OCI-LY3 (cell line): ENCODE measurements at regions not wholly inside any gene's neighbourhood (a gene's known extent, or its start where the extent isn't known, plus 50 kb on each side); places are given as distances from the start of the nearest gene placed in this dataset.

Experiments used
- EZH2phosphoT487 ChIP-seq: fragments of 200-600 bp; shearing (Covaris generic); IDR thresholded peaks from 2 replicates; pipeline ENCODE4 v1.6.1; 2018; ENCODE audit warnings: antibody characterized with exemption, mixed run types, low read depth
- TF ChIP-seq, protein P1 (sequence below): fragments of 200-600, 300-600 bp; sonication (generic); IDR thresholded peaks from 2 replicates; pipeline ENCODE4 v1.5.1; 2014; ENCODE audit warnings: antibody characterized with exemption, low read length, low read depth

DNA sequence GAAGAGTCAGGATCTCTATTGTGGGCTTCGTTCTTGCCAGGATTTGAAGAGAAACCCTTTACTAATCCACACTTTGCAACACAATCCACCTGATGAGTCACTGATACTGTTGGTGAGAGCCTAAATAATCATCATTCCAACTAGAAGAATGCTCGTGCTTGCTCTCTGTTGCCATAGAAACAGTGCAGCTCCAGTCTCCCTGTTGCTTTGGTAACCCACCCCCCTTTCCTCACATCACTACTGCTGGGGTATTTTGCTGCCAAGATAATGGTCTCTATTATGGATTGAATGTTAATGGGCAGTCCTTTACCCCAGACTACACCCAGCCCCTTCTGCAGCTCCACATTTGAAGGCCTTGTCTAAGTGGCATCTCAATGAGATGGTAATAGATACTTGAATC is 190.4 kb downstream of the ABCC12 start:
- TF ChIP-seq, protein P1, sequence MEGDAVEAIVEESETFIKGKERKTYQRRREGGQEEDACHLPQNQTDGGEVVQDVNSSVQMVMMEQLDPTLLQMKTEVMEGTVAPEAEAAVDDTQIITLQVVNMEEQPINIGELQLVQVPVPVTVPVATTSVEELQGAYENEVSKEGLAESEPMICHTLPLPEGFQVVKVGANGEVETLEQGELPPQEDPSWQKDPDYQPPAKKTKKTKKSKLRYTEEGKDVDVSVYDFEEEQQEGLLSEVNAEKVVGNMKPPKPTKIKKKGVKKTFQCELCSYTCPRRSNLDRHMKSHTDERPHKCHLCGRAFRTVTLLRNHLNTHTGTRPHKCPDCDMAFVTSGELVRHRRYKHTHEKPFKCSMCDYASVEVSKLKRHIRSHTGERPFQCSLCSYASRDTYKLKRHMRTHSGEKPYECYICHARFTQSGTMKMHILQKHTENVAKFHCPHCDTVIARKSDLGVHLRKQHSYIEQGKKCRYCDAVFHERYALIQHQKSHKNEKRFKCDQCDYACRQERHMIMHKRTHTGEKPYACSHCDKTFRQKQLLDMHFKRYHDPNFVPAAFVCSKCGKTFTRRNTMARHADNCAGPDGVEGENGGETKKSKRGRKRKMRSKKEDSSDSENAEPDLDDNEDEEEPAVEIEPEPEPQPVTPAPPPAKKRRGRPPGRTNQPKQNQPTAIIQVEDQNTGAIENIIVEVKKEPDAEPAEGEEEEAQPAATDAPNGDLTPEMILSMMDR, result no peak
- no peak for TF ChIP-seq EZH2phosphoT487
